IMR-90 (cell line): ENCODE measurements at regions not wholly inside any gene's neighbourhood (a gene's known extent, or its start where the extent isn't known, plus 50 kb on each side); places are given as distances from the start of the nearest gene placed in this dataset.

ENCODE experiments used
- ATAC-seq: fragments of 200-7000 bp; cut with Tn5 transposase; 2 replicates; pipeline ENCODE4 v1.9.1; 2020; ENCODE audit warnings: low read depth, mild to moderate bottlenecking, moderate library complexity
- BruUV-seq: library from RNA; stranded (reverse); fragments of 400-500 nt; replicated peaks from 2 replicates; lab custom pipeline; 2021; lab: Mats Ljungman, UMichigan
- CTCF ChIA-PET: fragments of 300-600 bp; formaldehyde crosslinking; extraction: SDS; loops from one replicate; lab custom pipeline; 2021; ENCODE audit warnings: antibody characterized with exemption; lab: Yijun Ruan, JAX
- POLR2A ChIA-PET: fragments of 300-600 bp; sonication (Branson Sonifier 250); formaldehyde crosslinking; loops from one replicate; lab custom pipeline; 2022; ENCODE audit warnings: antibody characterized with exemption; ENCODE audit not compliant: unreplicated experiment; lab: Charles Lee
- DNase-seq: peaks from one replicate; pipeline ENCODE4 v3.0.0; 2013
- H2AFZ ChIP-seq: replicated peaks from 2 replicates; pipeline ENCODE3; 2013; ENCODE audit warnings: low read length, mild to moderate bottlenecking; ENCODE audit not compliant: poor library complexity
- H2AK5ac ChIP-seq: 2 replicates; pipeline ENCODE4 v1.6.1; 2013; ENCODE audit warnings: low read depth, low read length, inconsistent platforms
- H2AK9ac ChIP-seq: replicated peaks from 2 replicates; pipeline ENCODE3; 2013; ENCODE audit warnings: mild to moderate bottlenecking, low read depth, low read length, moderate library complexity; ENCODE audit not compliant: poor library complexity
- H2BK120ac ChIP-seq: 2 replicates; pipeline ENCODE4 v1.6.1; 2013; ENCODE audit warnings: low read depth, low read length, inconsistent platforms
- H2BK15ac ChIP-seq: 3 replicates; pipeline ENCODE4 v1.6.1; 2013; ENCODE audit warnings: low read depth, low read length, inconsistent platforms
- H2BK20ac ChIP-seq: 2 replicates; pipeline ENCODE4 v1.6.1; 2013; ENCODE audit warnings: low read depth, mild to moderate bottlenecking, inconsistent platforms, low read length, moderate library complexity
- H2BK5ac ChIP-seq: 2 replicates; pipeline ENCODE4 v1.6.1; 2013; ENCODE audit warnings: mild to moderate bottlenecking, low read depth, low read length, inconsistent platforms; ENCODE audit not compliant: poor library complexity, severe bottlenecking
- H3K14ac ChIP-seq: replicated peaks from 2 replicates; pipeline ENCODE4 v1.6.1; 2013; ENCODE audit warnings: low read depth, low read length, inconsistent platforms
- H3K18ac ChIP-seq: 2 replicates; pipeline ENCODE4 v1.6.1; 2013; ENCODE audit warnings: low read depth, low read length, control low read depth
- H3K23ac ChIP-seq: 2 replicates; pipeline ENCODE4 v1.6.1; 2013; ENCODE audit warnings: low read depth, low read length, inconsistent platforms
- H3K27ac ChIP-seq: 2 replicates; pipeline ENCODE4 v1.5.1; 2013; ENCODE audit warnings: mild to moderate bottlenecking, control low read depth, low read length; ENCODE audit not compliant: insufficient read depth
- H3K27me3 ChIP-seq: 2 replicates; pipeline ENCODE4 v1.6.1; 2013; ENCODE audit warnings: low read length; ENCODE audit not compliant: control insufficient read depth, insufficient read depth
- H3K36me3 ChIP-seq: 2 replicates; pipeline ENCODE4 v1.6.1; 2013; ENCODE audit warnings: low read length, mixed read lengths; ENCODE audit not compliant: control insufficient read depth, insufficient read depth
- H3K4ac ChIP-seq: 2 replicates; pipeline ENCODE4 v1.6.1; 2013; ENCODE audit warnings: low read depth, low read length, inconsistent platforms
- H3K4me1 ChIP-seq: 2 replicates; pipeline ENCODE4 v1.6.1; 2013; ENCODE audit warnings: low read length, mixed read lengths; ENCODE audit not compliant: control insufficient read depth, insufficient read depth
- H3K4me2 ChIP-seq: 2 replicates; pipeline ENCODE4 v1.6.1; 2013; ENCODE audit warnings: low read depth, mild to moderate bottlenecking, control low read depth, low read length, moderate library complexity
- H3K4me3 ChIP-seq: 2 replicates; pipeline ENCODE4 v1.5.1; 2013; ENCODE audit warnings: low read depth, mild to moderate bottlenecking, control low read depth, low read length, moderate library complexity; ENCODE audit not compliant: insufficient read depth
- H3K56ac ChIP-seq: 2 replicates; pipeline ENCODE4 v1.6.1; 2013; ENCODE audit warnings: low read length, inconsistent platforms; ENCODE audit not compliant: insufficient read depth; ENCODE audit errors: extremely low read depth
- H3K79me1 ChIP-seq, 2 experiments: 2 replicates each; pipeline ENCODE4 v1.6.1; 2013; ENCODE audit warnings: low read length in 2 of 2, inconsistent platforms in 1 of 2, low read depth in 1 of 2
- H3K9ac ChIP-seq: 2 replicates; pipeline ENCODE4 v1.6.1; 2013; ENCODE audit warnings: low read depth, low read length, control low read depth
- H3K9me1 ChIP-seq: 2 replicates; pipeline ENCODE4 v1.6.1; 2013; ENCODE audit warnings: low read length, inconsistent platforms; ENCODE audit not compliant: insufficient read depth
- H3K9me3 ChIP-seq: 2 replicates; pipeline ENCODE4 v1.6.1; 2013; ENCODE audit warnings: low read length; ENCODE audit not compliant: control insufficient read depth, insufficient read depth
- H4K20me1 ChIP-seq: 2 replicates; pipeline ENCODE4 v1.6.1; 2013; ENCODE audit warnings: low read length, inconsistent platforms; ENCODE audit not compliant: insufficient read depth
- H4K5ac ChIP-seq: 2 replicates; pipeline ENCODE4 v1.6.1; 2013; ENCODE audit warnings: mild to moderate bottlenecking, low read depth, low read length, control low read depth
- H4K8ac ChIP-seq, 2 experiments: 2 replicates each; pipeline ENCODE4 v1.6.1; 2013; ENCODE audit warnings: low read depth in 2 of 2, low read length in 2 of 2, control low read depth in 1 of 2, inconsistent platforms in 1 of 2
- H4K91ac ChIP-seq: 2 replicates; pipeline ENCODE4 v1.6.1; 2013; ENCODE audit warnings: low read depth, low read length, inconsistent platforms; ENCODE audit not compliant: insufficient read depth
- MAFK ChIP-seq: IDR thresholded peaks from 2 replicates; pipeline ENCODE4 v1.6.1; 2012; ENCODE audit warnings: low read depth, low read length, improper control_type of control experiment
- MAZ ChIP-seq: IDR thresholded peaks from 2 replicates; pipeline ENCODE4 v1.6.1; 2012; ENCODE audit warnings: low read depth, mild to moderate bottlenecking, low read length, improper control_type of control experiment, moderate library complexity, borderline replicate concordance
- MXI1 ChIP-seq: IDR thresholded peaks from 2 replicates; pipeline ENCODE4 v1.6.1; 2012; ENCODE audit warnings: low read depth, mild to moderate bottlenecking, low read length, moderate library complexity, borderline replicate concordance
- POLR2A ChIP-seq: IDR thresholded peaks from 2 replicates; pipeline ENCODE4 v1.6.1; 2012; ENCODE audit warnings: mild to moderate bottlenecking, low read depth, low read length
- RCOR1 ChIP-seq: IDR thresholded peaks from 2 replicates; pipeline ENCODE4 v1.6.1; 2012; ENCODE audit warnings: mild to moderate bottlenecking, low read length, improper control_type of control experiment; ENCODE audit not compliant: insufficient replicate concordance
- RFX5 ChIP-seq: IDR thresholded peaks from 2 replicates; pipeline ENCODE4 v1.8.0; 2012; ENCODE audit warnings: low read depth, mild to moderate bottlenecking, low read length, moderate library complexity
- SMC3 ChIP-seq: fragments of 150-350 bp; IDR thresholded peaks from 2 replicates; pipeline ENCODE4 v1.6.1; 2016; ENCODE audit warnings: low read depth, mild to moderate bottlenecking, antibody characterized with exemption, low read length, moderate library complexity
- WGBS, 2 experiments: methylation state at CpG; one replicate each; pipeline versions ENCODE4 v1.1.5 to v1.1.7; 2013; ENCODE audit warnings: missing lambda C conversion rate in 2 of 2; ENCODE audit not compliant: insufficient read length in 1 of 2; ENCODE audit errors: extremely low coverage in 2 of 2; 5-methylcytosine and 5-hydroxymethylcytosine counted together
- dilution Hi-C: fragments of 300-500 bp; cut with HindIII; formaldehyde crosslinking; loops from one replicate; pipeline ENCODE4 v1.14.3; 2018; ENCODE audit warnings: low sequenced_read_pairs; ENCODE audit not compliant: unreplicated experiment
- in situ Hi-C: fragments of 300-500 bp; cut with MboI; formaldehyde crosslinking; loops from 3 replicates; pipeline ENCODE4 v1.14.3; 2019; ENCODE audit warnings: low sequenced_read_pairs, inconsistent platforms, mixed read lengths
- intact Hi-C: fragments of 100-400 bp; cut with micrococcal nuclease; formaldehyde crosslinking; loops from 2 replicates; pipeline ENCODE4 v1.10.0; 2022
- TF ChIP-seq, protein P1 (sequence below): fragments of 150-350 bp; IDR thresholded peaks from 2 replicates; pipeline ENCODE4 v1.6.1; 2016; ENCODE audit warnings: low read depth, mild to moderate bottlenecking, low read length, moderate library complexity, borderline replicate concordance
- TF ChIP-seq, protein P2 (sequence below): fragments of 150-350 bp; IDR thresholded peaks from 2 replicates; pipeline ENCODE4 v1.6.1; 2017; ENCODE audit warnings: mild to moderate bottlenecking, antibody characterized with exemption, low read length, low read depth
- TF ChIP-seq, protein P3 (sequence below): conservative IDR thresholded peaks from 2 replicates; pipeline ENCODE4 v1.5.1; 2012; ENCODE audit warnings: mild to moderate bottlenecking, low read depth, low read length, improper control_type of control experiment

DNA sequence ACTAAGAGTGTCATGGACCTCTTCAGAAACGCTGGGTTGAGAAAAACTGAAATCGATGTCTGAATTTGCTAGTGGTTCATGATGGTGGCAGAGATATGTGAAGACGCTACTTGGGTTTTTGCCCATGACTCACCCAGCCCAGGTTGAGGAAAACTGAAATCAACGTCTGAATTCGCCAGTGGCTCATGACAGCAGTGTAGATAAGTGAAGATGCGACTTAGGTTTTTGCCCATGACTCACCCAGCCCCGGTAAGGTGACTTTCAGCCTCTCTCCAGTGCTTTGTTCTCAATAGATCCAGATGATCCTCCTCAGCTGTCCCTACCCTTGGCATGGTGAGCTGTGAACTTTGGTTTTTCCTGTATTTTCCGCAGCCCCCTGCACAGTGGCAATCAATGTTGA lies 105.3 kb upstream of the SIX3 start:
- DNase-seq, result no peak
- Histone ChIP-seq H2BK20ac (no peak overlapping the region), H4K8ac (no peak overlapping the region), H3K23ac (no peak overlapping the region), H3K79me1 (no peaks in the 10 kb centered on the region), H2AK5ac (no peak overlapping the region), H3K14ac (no peak overlapping the region), H3K4ac (no peak overlapping the region), H3K4me2 (no peak overlapping the region), H4K20me1 (no peaks in the 10 kb centered on the region), H3K9ac (no peak overlapping the region), H2BK120ac (no peak overlapping the region), H3K27ac (no peak overlapping the region), H3K9me3 (no peaks in the 10 kb centered on the region), H3K9me1 (no peaks in the 10 kb centered on the region), H4K91ac (no peak overlapping the region), H3K18ac (no peak overlapping the region), H2BK5ac (no peak overlapping the region), H4K5ac (no peak overlapping the region), H2BK15ac (no peak overlapping the region), H3K4me1 (no peaks in the 10 kb centered on the region), H3K4me3 (no peak overlapping the region), H3K36me3 (no peaks in the 10 kb centered on the region), H3K27me3 (peaks cover 7% of the 10 kb centered on the region), H2AK9ac (no peak overlapping the region), H2AFZ (no peak overlapping the region), H3K56ac (no peak overlapping the region)
- no CpG with 5 or more reads among the region's 8 CpGs for WGBS, 2 experiments
- ATAC-seq, result no peak
- no peak for TF ChIP-seq RFX5
- TF ChIP-seq, protein P1, sequence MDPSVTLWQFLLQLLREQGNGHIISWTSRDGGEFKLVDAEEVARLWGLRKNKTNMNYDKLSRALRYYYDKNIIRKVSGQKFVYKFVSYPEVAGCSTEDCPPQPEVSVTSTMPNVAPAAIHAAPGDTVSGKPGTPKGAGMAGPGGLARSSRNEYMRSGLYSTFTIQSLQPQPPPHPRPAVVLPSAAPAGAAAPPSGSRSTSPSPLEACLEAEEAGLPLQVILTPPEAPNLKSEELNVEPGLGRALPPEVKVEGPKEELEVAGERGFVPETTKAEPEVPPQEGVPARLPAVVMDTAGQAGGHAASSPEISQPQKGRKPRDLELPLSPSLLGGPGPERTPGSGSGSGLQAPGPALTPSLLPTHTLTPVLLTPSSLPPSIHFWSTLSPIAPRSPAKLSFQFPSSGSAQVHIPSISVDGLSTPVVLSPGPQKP, result no peak
- no peak for TF ChIP-seq RCOR1
- TF ChIP-seq, protein P2, sequence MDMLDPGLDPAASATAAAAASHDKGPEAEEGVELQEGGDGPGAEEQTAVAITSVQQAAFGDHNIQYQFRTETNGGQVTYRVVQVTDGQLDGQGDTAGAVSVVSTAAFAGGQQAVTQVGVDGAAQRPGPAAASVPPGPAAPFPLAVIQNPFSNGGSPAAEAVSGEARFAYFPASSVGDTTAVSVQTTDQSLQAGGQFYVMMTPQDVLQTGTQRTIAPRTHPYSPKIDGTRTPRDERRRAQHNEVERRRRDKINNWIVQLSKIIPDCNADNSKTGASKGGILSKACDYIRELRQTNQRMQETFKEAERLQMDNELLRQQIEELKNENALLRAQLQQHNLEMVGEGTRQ, result no peak
- TF ChIP-seq MAZ, result no peak
- no peak for TF ChIP-seq SMC3
- no peak for TF ChIP-seq MXI1
- no peak for TF ChIP-seq POLR2A
- TF ChIP-seq, protein P3, sequence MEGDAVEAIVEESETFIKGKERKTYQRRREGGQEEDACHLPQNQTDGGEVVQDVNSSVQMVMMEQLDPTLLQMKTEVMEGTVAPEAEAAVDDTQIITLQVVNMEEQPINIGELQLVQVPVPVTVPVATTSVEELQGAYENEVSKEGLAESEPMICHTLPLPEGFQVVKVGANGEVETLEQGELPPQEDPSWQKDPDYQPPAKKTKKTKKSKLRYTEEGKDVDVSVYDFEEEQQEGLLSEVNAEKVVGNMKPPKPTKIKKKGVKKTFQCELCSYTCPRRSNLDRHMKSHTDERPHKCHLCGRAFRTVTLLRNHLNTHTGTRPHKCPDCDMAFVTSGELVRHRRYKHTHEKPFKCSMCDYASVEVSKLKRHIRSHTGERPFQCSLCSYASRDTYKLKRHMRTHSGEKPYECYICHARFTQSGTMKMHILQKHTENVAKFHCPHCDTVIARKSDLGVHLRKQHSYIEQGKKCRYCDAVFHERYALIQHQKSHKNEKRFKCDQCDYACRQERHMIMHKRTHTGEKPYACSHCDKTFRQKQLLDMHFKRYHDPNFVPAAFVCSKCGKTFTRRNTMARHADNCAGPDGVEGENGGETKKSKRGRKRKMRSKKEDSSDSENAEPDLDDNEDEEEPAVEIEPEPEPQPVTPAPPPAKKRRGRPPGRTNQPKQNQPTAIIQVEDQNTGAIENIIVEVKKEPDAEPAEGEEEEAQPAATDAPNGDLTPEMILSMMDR, result no peak
- TF ChIP-seq MAFK, result no peak
- ChIA-PET POLR2A (no interaction called here), CTCF (no interaction called here)
- intact Hi-C loops (no loop called here), in situ Hi-C loops (no loop called here), dilution Hi-C loops (no loop called here)
- BruUV-seq, result no TSS peak
